GM18868 (cell line): ENCODE measurements at regions not wholly inside any gene's neighbourhood (a gene's known extent, or its start where the extent isn't known, plus 50 kb on each side); places are given as distances from the start of the nearest gene placed in this dataset.

Experiments used
- ATAC-seq: cut with Tn5 transposase; IDR thresholded peaks from one replicate; pipeline ENCODE4 v1.9.1; 2021; ENCODE audit warnings: mild to moderate bottlenecking, moderate library complexity; ENCODE audit not compliant: unreplicated experiment

- no peak for ATAC-seq
Observed at GRCh38 chr3:165457096-165457495, 260.9 kb upstream of the SLITRK3 start.

GRCh38 chr3:165455793-165456192 lies 259.6 kb upstream of the SLITRK3 start:
- ATAC-seq = no peak

GRCh38 chr3:165455360-165455759 lies 259.2 kb upstream of the SLITRK3 start:
- ATAC-seq = no peak

- ATAC-seq = no peak
Observed at GRCh38 chr3:165451371-165452070, 255.3 kb upstream of the SLITRK3 start.

- peak; percentile 35 for ATAC-seq
Observed at GRCh38 chr3:165446555-165446954, 250.4 kb upstream of the SLITRK3 start.

- ATAC-seq = no peak
Observed at GRCh38 chr3:165444745-165445144, 248.6 kb upstream of the SLITRK3 start.

GRCh38 chr3:165443664-165444063 lies 247.5 kb upstream of the SLITRK3 start:
- ATAC-seq = no peak

GRCh38 chr3:165442061-165442460 lies 245.9 kb upstream of the SLITRK3 start:
- no peak for ATAC-seq

GRCh38 chr3:165440380-165440779 lies 244.2 kb upstream of the SLITRK3 start:
- peak; percentile 88 for ATAC-seq

GRCh38 chr3:165439765-165440164 lies 243.6 kb upstream of the SLITRK3 start:
- ATAC-seq = peak; percentile 76

- ATAC-seq = no peak
Observed at GRCh38 chr3:165434516-165434915, 238.3 kb upstream of the SLITRK3 start.

- no peak for ATAC-seq
Observed at GRCh38 chr3:165406425-165406824, 210.2 kb upstream of the SLITRK3 start.

GRCh38 chr3:165404357-165405027 lies 208.3 kb upstream of the SLITRK3 start:
- ATAC-seq = peak; percentile 54

GRCh38 chr3:165403666-165404065 lies 207.5 kb upstream of the SLITRK3 start:
- no peak for ATAC-seq

- no peak for ATAC-seq
Observed at GRCh38 chr3:165395188-165395587, 199.0 kb upstream of the SLITRK3 start.

- ATAC-seq = no peak
Observed at GRCh38 chr3:165393461-165393860, 197.3 kb upstream of the SLITRK3 start.

- no peak for ATAC-seq
Observed at GRCh38 chr3:165390166-165390565, 194.0 kb upstream of the SLITRK3 start.

GRCh38 chr3:165389653-165390052 lies 193.5 kb upstream of the SLITRK3 start:
- no peak for ATAC-seq

- no peak for ATAC-seq
Observed at GRCh38 chr3:165389064-165389463, 192.9 kb upstream of the SLITRK3 start.

- ATAC-seq = no peak
Observed at GRCh38 chr3:165383381-165383780, 187.2 kb upstream of the SLITRK3 start.

- no peak for ATAC-seq
Observed at GRCh38 chr3:165382672-165383071, 186.5 kb upstream of the SLITRK3 start.

GRCh38 chr3:165378761-165379160 lies 182.6 kb upstream of the SLITRK3 start:
- ATAC-seq = no peak

- ATAC-seq = peak; percentile 77
Observed at GRCh38 chr3:165359005-165359404, 162.8 kb upstream of the SLITRK3 start.
